ENCODE measurements at regions not wholly inside any gene's neighbourhood (a gene's known extent, or its start where the extent isn't known, plus 50 kb on each side); places are given as distances from the start of the nearest gene placed in this dataset.

DNA sequence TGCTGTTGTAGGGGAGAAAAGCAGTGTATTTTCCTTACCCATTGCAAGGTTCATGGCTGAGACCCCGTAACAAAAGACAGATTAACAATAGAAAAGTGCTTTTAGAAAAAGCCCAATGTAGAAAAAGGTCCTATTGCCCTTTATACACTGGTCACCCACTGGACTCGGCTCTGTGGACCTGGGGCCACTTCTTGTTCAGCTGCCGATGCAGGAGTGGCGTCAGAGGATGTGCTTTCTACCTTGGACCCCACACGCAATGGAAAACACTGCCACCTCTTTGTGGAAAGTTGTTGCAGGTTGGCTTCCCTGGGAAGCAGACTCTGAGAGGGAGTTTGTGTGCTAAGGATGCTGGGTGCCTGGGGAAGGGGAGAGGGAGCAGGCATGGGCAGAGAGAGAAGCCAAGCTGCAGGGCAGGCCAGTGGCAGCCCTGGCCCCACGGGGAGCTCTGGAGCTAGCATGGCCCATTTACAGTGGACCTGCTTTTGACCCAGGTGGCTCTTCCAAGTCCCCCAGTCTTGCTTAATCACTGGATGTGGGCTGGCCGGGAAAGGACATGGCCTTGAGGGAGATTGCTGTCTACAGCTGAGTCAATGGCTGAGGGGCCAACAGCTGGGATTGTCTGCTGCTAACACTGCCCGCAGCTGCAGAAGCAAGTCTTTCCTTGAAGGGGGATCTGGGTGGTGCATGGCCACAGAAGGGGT, 142.9 kb downstream of the CDC5L start:
- TF ChIP-seq, protein P1, sequence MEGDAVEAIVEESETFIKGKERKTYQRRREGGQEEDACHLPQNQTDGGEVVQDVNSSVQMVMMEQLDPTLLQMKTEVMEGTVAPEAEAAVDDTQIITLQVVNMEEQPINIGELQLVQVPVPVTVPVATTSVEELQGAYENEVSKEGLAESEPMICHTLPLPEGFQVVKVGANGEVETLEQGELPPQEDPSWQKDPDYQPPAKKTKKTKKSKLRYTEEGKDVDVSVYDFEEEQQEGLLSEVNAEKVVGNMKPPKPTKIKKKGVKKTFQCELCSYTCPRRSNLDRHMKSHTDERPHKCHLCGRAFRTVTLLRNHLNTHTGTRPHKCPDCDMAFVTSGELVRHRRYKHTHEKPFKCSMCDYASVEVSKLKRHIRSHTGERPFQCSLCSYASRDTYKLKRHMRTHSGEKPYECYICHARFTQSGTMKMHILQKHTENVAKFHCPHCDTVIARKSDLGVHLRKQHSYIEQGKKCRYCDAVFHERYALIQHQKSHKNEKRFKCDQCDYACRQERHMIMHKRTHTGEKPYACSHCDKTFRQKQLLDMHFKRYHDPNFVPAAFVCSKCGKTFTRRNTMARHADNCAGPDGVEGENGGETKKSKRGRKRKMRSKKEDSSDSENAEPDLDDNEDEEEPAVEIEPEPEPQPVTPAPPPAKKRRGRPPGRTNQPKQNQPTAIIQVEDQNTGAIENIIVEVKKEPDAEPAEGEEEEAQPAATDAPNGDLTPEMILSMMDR (IDR thresholded peaks at IDR 0.05) = no peak
- TF ChIP-seq SMC3 (IDR thresholded peaks at IDR 0.05; ENCODE audit: low read depth, low read length) (no peak), RFX5 (IDR thresholded peaks at IDR 0.05; ENCODE audit: low read length) (no peak), EZH2phosphoT487 (IDR thresholded peaks at IDR 0.05; ENCODE audit: borderline replicate concordance, low read depth) (no peak)

Data from SK-N-SH (cell line).